RWPE2 (cell line): ENCODE measurements at regions not wholly inside any gene's neighbourhood (a gene's known extent, or its start where the extent isn't known, plus 50 kb on each side); places are given as distances from the start of the nearest gene placed in this dataset.
"Not testable (repeated sequence)": the region's sequence is repeated elsewhere in the genome, so short reads cannot be mapped to it uniquely, and the experiment has no call there.

Experiments used
- ATAC-seq: fragments of 200-7000 bp; cut with Tn5 transposase; 3 replicates; pipeline ENCODE4 v1.9.1; 2021; ENCODE audit warnings: low read depth
- DNase-seq: peaks from one replicate; pipeline ENCODE4 v3.0.0-alpha.2; 2020; ENCODE audit warnings: low spot score
- H3K27ac ChIP-seq: fragments of 450-650 bp; 2 replicates; pipeline ENCODE4 v1.5.1; 2017; ENCODE audit warnings: mild to moderate bottlenecking; ENCODE audit not compliant: poor library complexity, severe bottlenecking
- H3K27me3 ChIP-seq: fragments of 250-450 bp; sonication (Bioruptor Pico); 2 replicates; pipeline ENCODE4 v1.5.1; 2021; ENCODE audit warnings: mild to moderate bottlenecking, moderate library complexity; ENCODE audit not compliant: insufficient read depth, poor library complexity, severe bottlenecking
- H3K36me3 ChIP-seq: fragments of 250-450 bp; sonication (Bioruptor Pico); 2 replicates; pipeline ENCODE4 v1.5.1; 2020; ENCODE audit warnings: low read depth, mild to moderate bottlenecking, moderate library complexity
- H3K4me1 ChIP-seq: fragments of 250-450 bp; sonication (Bioruptor Pico); 2 replicates; pipeline ENCODE4 v1.5.1; 2021; ENCODE audit warnings: mild to moderate bottlenecking, moderate library complexity; ENCODE audit not compliant: insufficient read depth, poor library complexity, severe bottlenecking
- H3K4me3 ChIP-seq: fragments of 250-450 bp; sonication (Bioruptor Pico); 2 replicates; pipeline ENCODE4 v1.5.1; 2021; ENCODE audit warnings: mild to moderate bottlenecking, moderate library complexity; ENCODE audit not compliant: severe bottlenecking
- H3K9me3 ChIP-seq: fragments of 250-450 bp; sonication (Bioruptor Pico); 2 replicates; pipeline ENCODE4 v1.5.1; 2021; ENCODE audit warnings: mild to moderate bottlenecking, moderate library complexity; ENCODE audit not compliant: severe bottlenecking
- TF ChIP-seq, protein P1 (sequence below): fragments of 450-650 bp; IDR thresholded peaks from one replicate; pipeline ENCODE4 v1.5.1; 2017; ENCODE audit warnings: mild to moderate bottlenecking, moderate library complexity; ENCODE audit not compliant: poor library complexity, severe bottlenecking

DNA sequence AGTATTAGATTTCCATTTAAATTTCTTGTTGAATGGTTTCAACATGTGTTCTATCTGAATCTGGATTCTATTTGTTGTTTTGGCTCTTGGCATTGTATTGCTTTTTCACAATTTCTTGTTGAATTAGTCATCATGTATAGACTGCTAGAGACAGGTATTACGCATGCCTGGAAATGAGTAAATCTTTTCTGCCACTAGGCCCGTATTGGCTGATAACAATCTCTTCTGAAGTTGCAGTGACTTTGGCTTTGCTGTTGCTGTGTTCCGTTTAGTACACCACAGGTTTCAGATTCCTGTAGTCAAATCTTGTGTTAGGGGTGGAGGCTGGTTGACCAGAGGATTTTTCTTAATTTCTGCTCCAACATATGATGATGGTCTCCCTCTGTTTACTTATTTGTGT, 1339.4 kb downstream of the GRIK2 start:
- H3K27me3 ChIP-seq: no peaks in the 10 kb centered on the region
- TF ChIP-seq, protein P1, sequence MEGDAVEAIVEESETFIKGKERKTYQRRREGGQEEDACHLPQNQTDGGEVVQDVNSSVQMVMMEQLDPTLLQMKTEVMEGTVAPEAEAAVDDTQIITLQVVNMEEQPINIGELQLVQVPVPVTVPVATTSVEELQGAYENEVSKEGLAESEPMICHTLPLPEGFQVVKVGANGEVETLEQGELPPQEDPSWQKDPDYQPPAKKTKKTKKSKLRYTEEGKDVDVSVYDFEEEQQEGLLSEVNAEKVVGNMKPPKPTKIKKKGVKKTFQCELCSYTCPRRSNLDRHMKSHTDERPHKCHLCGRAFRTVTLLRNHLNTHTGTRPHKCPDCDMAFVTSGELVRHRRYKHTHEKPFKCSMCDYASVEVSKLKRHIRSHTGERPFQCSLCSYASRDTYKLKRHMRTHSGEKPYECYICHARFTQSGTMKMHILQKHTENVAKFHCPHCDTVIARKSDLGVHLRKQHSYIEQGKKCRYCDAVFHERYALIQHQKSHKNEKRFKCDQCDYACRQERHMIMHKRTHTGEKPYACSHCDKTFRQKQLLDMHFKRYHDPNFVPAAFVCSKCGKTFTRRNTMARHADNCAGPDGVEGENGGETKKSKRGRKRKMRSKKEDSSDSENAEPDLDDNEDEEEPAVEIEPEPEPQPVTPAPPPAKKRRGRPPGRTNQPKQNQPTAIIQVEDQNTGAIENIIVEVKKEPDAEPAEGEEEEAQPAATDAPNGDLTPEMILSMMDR: no peak
- no peak overlapping the region for H3K4me3 ChIP-seq
- DNase-seq: no peak
- no peaks in the 10 kb centered on the region for H3K4me1 ChIP-seq
- ATAC-seq: peak; percentile 61; the same call in 2 of the 3 replicates
- no peaks in the 10 kb centered on the region for H3K36me3 ChIP-seq
- no peak overlapping the region for H3K27ac ChIP-seq
- no peaks in the 10 kb centered on the region for H3K9me3 ChIP-seq

- not testable (repeated sequence) for H3K9me3 ChIP-seq, ATAC-seq, H3K4me1 ChIP-seq, H3K27ac ChIP-seq, DNase-seq, H3K36me3 ChIP-seq, H3K27me3 ChIP-seq, H3K4me3 ChIP-seq
Measured at GRCh38 chr6:102722086-102722485, 1328.6 kb downstream of the GRIK2 start.

- Histone ChIP-seq H3K4me1 (no peaks in the 10 kb centered on the region), H3K27ac (no peak overlapping the region), H3K9me3 (no peaks in the 10 kb centered on the region), H3K4me3 (no peak overlapping the region), H3K36me3 (no peaks in the 10 kb centered on the region), H3K27me3 (no peaks in the 10 kb centered on the region)
- ATAC-seq (no peak), DNase-seq (no peak)
- TF ChIP-seq, protein P1: no peak
Measured at GRCh38 chr6:102717737-102718456, 1324.4 kb downstream of the GRIK2 start.

GRCh38 chr6:102717252-102717651, 1323.7 kb downstream of the GRIK2 start:
- Histone ChIP-seq H3K4me3 (no peak overlapping the region), H3K27me3 (no peaks in the 10 kb centered on the region), H3K4me1 (no peaks in the 10 kb centered on the region), H3K9me3 (no peaks in the 10 kb centered on the region), H3K27ac (no peak overlapping the region), H3K36me3 (no peaks in the 10 kb centered on the region)
- DNase-seq: no peak
- TF ChIP-seq, protein P1: no peak
- no peak for ATAC-seq

GRCh38 chr6:102701019-102701418, 1307.5 kb downstream of the GRIK2 start:
- Histone ChIP-seq H3K27ac (no peak overlapping the region), H3K36me3 (no peaks in the 10 kb centered on the region), H3K27me3 (no peaks in the 10 kb centered on the region), H3K9me3 (no peaks in the 10 kb centered on the region), H3K4me1 (no peaks in the 10 kb centered on the region), H3K4me3 (no peak overlapping the region)
- TF ChIP-seq, protein P1: no peak
- DNase-seq (no peak), ATAC-seq (no peak)
